ENCODE measurements at regions not wholly inside any gene's neighbourhood (a gene's known extent, or its start where the extent isn't known, plus 50 kb on each side); places are given as distances from the start of the nearest gene placed in this dataset.

DNA sequence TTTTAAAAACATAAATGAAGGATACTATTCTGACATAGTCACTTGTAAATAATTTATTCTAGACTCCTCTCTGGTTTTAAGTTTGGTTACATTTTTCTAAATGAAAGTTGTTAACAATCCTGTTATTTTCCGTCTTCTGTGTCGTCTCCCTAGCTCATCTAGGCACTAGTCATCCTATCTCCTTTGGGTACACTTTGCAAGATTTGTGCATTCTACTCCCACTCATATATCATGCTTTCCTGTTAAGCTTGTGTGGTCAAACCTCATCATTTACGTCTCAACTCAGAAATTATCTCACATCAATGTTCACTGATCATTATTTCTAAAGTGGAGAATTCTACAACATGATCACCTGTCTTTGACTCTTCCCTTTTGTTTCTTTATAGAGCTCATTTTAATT is 658.7 kb downstream of the TLL1 start:
- TF ChIP-seq, protein P1, sequence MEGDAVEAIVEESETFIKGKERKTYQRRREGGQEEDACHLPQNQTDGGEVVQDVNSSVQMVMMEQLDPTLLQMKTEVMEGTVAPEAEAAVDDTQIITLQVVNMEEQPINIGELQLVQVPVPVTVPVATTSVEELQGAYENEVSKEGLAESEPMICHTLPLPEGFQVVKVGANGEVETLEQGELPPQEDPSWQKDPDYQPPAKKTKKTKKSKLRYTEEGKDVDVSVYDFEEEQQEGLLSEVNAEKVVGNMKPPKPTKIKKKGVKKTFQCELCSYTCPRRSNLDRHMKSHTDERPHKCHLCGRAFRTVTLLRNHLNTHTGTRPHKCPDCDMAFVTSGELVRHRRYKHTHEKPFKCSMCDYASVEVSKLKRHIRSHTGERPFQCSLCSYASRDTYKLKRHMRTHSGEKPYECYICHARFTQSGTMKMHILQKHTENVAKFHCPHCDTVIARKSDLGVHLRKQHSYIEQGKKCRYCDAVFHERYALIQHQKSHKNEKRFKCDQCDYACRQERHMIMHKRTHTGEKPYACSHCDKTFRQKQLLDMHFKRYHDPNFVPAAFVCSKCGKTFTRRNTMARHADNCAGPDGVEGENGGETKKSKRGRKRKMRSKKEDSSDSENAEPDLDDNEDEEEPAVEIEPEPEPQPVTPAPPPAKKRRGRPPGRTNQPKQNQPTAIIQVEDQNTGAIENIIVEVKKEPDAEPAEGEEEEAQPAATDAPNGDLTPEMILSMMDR (IDR thresholded peaks at IDR 0.05): no peak
- no peak for TF ChIP-seq POLR2AphosphoS5 (IDR thresholded peaks at IDR 0.05)

Data from sigmoid colon (tissue), 4 donors.